ENCODE measurements at regions not wholly inside any gene's neighbourhood (a gene's known extent, or its start where the extent isn't known, plus 50 kb on each side); places are given as distances from the start of the nearest gene placed in this dataset.

DNA sequence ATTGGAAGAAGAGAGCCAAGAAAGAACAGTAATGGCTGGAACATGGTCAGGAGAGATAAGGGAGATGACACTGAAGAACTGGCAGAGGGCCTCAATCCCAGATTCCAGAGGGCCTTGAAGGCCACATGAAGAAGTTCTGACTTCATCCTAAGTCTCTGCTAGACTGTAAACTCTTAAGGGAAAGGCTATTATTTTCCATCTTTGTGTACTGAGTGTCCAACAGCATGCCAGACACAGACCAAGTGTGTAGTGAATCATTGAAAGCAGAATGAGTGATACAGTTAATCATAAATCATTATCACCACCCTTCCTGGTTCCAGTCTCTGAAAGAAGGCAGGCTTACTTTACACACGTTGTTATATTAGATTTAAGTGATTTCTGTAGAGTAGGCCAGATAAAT, 185.3 kb upstream of the C11orf87 start:
- TF ChIP-seq, protein P1, sequence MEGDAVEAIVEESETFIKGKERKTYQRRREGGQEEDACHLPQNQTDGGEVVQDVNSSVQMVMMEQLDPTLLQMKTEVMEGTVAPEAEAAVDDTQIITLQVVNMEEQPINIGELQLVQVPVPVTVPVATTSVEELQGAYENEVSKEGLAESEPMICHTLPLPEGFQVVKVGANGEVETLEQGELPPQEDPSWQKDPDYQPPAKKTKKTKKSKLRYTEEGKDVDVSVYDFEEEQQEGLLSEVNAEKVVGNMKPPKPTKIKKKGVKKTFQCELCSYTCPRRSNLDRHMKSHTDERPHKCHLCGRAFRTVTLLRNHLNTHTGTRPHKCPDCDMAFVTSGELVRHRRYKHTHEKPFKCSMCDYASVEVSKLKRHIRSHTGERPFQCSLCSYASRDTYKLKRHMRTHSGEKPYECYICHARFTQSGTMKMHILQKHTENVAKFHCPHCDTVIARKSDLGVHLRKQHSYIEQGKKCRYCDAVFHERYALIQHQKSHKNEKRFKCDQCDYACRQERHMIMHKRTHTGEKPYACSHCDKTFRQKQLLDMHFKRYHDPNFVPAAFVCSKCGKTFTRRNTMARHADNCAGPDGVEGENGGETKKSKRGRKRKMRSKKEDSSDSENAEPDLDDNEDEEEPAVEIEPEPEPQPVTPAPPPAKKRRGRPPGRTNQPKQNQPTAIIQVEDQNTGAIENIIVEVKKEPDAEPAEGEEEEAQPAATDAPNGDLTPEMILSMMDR (IDR thresholded peaks at IDR 0.05) = no peak
- TF ChIP-seq POLR2A (IDR thresholded peaks at IDR 0.05) = no peak

Measured in esophagus squamous epithelium (tissue), 4 donors.